ENCODE measurements at regions not wholly inside any gene's neighbourhood (a gene's known extent, or its start where the extent isn't known, plus 50 kb on each side); places are given as distances from the start of the nearest gene placed in this dataset.

DNA sequence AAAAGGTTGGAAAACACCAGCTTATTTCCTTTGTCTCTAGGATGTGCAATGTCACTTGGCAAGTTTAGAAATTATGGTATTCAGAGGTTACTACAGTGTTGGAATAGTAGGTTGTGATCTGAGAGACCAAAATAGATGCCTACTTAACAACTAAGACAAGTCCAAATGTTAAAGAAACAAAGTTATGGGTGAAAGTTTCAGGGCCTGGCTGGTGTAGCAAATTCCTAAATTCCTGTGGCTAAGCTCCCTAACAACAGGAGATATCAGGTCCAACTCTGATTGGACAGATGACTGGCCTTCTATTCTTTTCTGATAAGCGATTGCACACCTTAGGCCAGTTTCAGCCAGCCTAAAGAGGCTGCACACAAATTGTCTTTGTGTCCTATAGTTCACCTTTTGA is 873.5 kb downstream of the REEP3 start:
- no peaks in the 10 kb centered on the region for H4K20me1 ChIP-seq (ENCODE audit: insufficient read depth, low read length)
- no peaks in the 10 kb centered on the region for H3F3A ChIP-seq (ENCODE audit: insufficient read depth, low read length)
- no peak overlapping the region for H3K4me3 ChIP-seq (ENCODE audit: low read depth, low read length, poor library complexity, severe bottlenecking)
- H3K36me3 ChIP-seq (ENCODE audit: insufficient read depth, low read length), result no peaks in the 10 kb centered on the region
- H3K79me2 ChIP-seq (ENCODE audit: insufficient read depth, low read length), result no peaks in the 10 kb centered on the region
- H3K27me3 ChIP-seq (ENCODE audit: insufficient read depth, low read length), result no peaks in the 10 kb centered on the region
- H3K9ac ChIP-seq (ENCODE audit: low read length), result no peak overlapping the region
- no peaks in the 10 kb centered on the region for H3K9me2 ChIP-seq (ENCODE audit: low read depth, low read length)
- no peak overlapping the region for H3K27ac ChIP-seq (ENCODE audit: low read depth, low read length, poor library complexity, severe bottlenecking)
- no peak overlapping the region for H2AFZ ChIP-seq (ENCODE audit: low read length)
- H3K9me3 ChIP-seq (ENCODE audit: low read length), result no peaks in the 10 kb centered on the region
- H3K4me1 ChIP-seq (ENCODE audit: insufficient read depth, low read length, severe bottlenecking), result no peaks in the 10 kb centered on the region
- TF ChIP-seq, protein P1, sequence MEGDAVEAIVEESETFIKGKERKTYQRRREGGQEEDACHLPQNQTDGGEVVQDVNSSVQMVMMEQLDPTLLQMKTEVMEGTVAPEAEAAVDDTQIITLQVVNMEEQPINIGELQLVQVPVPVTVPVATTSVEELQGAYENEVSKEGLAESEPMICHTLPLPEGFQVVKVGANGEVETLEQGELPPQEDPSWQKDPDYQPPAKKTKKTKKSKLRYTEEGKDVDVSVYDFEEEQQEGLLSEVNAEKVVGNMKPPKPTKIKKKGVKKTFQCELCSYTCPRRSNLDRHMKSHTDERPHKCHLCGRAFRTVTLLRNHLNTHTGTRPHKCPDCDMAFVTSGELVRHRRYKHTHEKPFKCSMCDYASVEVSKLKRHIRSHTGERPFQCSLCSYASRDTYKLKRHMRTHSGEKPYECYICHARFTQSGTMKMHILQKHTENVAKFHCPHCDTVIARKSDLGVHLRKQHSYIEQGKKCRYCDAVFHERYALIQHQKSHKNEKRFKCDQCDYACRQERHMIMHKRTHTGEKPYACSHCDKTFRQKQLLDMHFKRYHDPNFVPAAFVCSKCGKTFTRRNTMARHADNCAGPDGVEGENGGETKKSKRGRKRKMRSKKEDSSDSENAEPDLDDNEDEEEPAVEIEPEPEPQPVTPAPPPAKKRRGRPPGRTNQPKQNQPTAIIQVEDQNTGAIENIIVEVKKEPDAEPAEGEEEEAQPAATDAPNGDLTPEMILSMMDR (IDR thresholded peaks at IDR 0.05; ENCODE audit: low read length), result no peak
- TF ChIP-seq EZH2 (IDR thresholded peaks at IDR 0.05; ENCODE audit: borderline replicate concordance, low read length), result no peak
- no peak overlapping the region for H3K4me2 ChIP-seq (ENCODE audit: low read length)

GRCh38 chr10:64396105-64396708 is 875.0 kb downstream of the REEP3 start:
- Histone ChIP-seq H4K20me1 (ENCODE audit: insufficient read depth, low read length) (no peaks in the 10 kb centered on the region), H3F3A (ENCODE audit: insufficient read depth, low read length) (no peaks in the 10 kb centered on the region), H2AFZ (ENCODE audit: low read length) (no peak overlapping the region), H3K27me3 (ENCODE audit: insufficient read depth, low read length) (no peaks in the 10 kb centered on the region), H3K4me1 (ENCODE audit: insufficient read depth, low read length, severe bottlenecking) (no peaks in the 10 kb centered on the region), H3K79me2 (ENCODE audit: insufficient read depth, low read length) (no peaks in the 10 kb centered on the region), H3K4me2 (ENCODE audit: low read length) (no peak overlapping the region), H3K36me3 (ENCODE audit: insufficient read depth, low read length) (no peaks in the 10 kb centered on the region), H3K9ac (ENCODE audit: low read length) (no peak overlapping the region), H3K9me2 (ENCODE audit: low read depth, low read length) (no peaks in the 10 kb centered on the region), H3K27ac (ENCODE audit: low read depth, low read length, poor library complexity, severe bottlenecking) (no peak overlapping the region), H3K4me3 (ENCODE audit: low read depth, low read length, poor library complexity, severe bottlenecking) (no peak overlapping the region), H3K9me3 (ENCODE audit: low read length) (no peaks in the 10 kb centered on the region)
- TF ChIP-seq, protein P1 (IDR thresholded peaks at IDR 0.05; ENCODE audit: low read length), result no peak
- no peak for TF ChIP-seq EZH2 (IDR thresholded peaks at IDR 0.05; ENCODE audit: borderline replicate concordance, low read length)

DNA sequence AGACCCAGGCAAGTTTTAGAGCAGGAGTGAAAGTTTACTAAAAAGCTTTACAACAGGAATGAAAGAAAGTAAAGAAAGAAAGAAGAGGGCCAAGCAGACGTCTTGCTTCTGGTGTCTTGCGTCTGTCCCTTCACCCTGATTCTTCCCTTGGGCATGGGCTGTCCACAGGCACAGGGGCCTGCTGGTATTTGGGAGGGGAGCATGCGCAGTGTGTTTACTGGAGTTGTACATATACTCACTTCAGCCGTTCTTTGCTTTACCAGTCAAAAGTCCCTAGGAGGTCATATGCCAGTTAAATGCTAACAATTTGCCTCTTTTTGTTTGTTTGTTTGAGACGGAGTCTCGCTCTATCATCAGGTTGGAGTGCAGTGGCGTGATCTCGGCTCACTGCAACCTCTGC is 875.9 kb downstream of the REEP3 start:
- H3K4me2 ChIP-seq (ENCODE audit: low read length), result no peak overlapping the region
- no peak overlapping the region for H3K4me3 ChIP-seq (ENCODE audit: low read depth, low read length, poor library complexity, severe bottlenecking)
- H2AFZ ChIP-seq (ENCODE audit: low read length), result no peak overlapping the region
- no peaks in the 10 kb centered on the region for H3K9me2 ChIP-seq (ENCODE audit: low read depth, low read length)
- H3K9me3 ChIP-seq (ENCODE audit: low read length), result no peaks in the 10 kb centered on the region
- H4K20me1 ChIP-seq (ENCODE audit: insufficient read depth, low read length), result no peaks in the 10 kb centered on the region
- TF ChIP-seq EZH2 (IDR thresholded peaks at IDR 0.05; ENCODE audit: borderline replicate concordance, low read length), result no peak
- TF ChIP-seq, protein P1 (IDR thresholded peaks at IDR 0.05; ENCODE audit: low read length), result no peak
- no peaks in the 10 kb centered on the region for H3K27me3 ChIP-seq (ENCODE audit: insufficient read depth, low read length)
- no peak overlapping the region for H3K9ac ChIP-seq (ENCODE audit: low read length)
- no peaks in the 10 kb centered on the region for H3K36me3 ChIP-seq (ENCODE audit: insufficient read depth, low read length)
- H3F3A ChIP-seq (ENCODE audit: insufficient read depth, low read length), result no peaks in the 10 kb centered on the region
- H3K4me1 ChIP-seq (ENCODE audit: insufficient read depth, low read length, severe bottlenecking), result no peaks in the 10 kb centered on the region
- H3K27ac ChIP-seq (ENCODE audit: low read depth, low read length, poor library complexity, severe bottlenecking), result no peak overlapping the region
- no peaks in the 10 kb centered on the region for H3K79me2 ChIP-seq (ENCODE audit: insufficient read depth, low read length)
